ENCODE measurements at regions not wholly inside any gene's neighbourhood (a gene's known extent, or its start where the extent isn't known, plus 50 kb on each side); places are given as distances from the start of the nearest gene placed in this dataset.
"Not testable (repeated sequence)": the region's sequence is repeated elsewhere in the genome, so short reads cannot be mapped to it uniquely, and the experiment has no call there.

DNA sequence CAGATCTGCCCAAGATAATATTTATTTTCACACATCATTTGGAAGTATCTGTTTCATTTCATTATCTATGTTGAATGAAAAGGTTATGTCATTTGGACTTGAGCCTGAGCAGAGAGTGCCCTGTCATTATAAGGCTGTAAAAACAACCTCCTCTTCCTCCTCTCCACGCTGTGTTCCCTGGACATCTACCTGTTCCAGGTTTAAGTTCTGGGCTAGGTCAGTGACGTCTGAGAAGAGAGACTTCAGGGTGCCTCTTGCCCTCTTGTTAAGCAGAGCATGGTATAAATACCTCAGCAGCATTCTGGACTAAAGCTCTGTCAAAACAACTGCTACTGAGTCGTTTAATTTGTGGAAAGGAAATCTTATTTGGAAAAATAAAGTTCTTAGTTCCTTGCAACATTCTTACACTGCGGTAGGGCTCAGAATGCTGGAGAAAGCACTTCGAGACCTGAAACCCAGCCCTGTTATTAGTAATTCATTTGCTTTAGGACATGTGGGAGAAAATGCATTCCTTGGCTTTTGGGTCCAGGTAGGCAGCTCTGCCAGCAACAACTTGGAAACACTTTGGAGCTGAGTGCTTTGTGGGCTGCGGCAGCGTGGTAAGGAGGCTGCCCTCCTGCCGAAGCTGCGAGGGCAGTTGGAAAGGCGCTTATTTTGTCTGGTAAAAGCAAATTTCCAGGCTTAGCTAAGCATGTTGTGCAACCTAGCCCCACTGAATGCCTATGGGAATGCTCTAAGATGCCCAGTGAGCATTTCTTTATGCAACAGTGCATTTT, 91.8 kb upstream of the NEDD4L start:
- no peak for DNase-seq

DNA sequence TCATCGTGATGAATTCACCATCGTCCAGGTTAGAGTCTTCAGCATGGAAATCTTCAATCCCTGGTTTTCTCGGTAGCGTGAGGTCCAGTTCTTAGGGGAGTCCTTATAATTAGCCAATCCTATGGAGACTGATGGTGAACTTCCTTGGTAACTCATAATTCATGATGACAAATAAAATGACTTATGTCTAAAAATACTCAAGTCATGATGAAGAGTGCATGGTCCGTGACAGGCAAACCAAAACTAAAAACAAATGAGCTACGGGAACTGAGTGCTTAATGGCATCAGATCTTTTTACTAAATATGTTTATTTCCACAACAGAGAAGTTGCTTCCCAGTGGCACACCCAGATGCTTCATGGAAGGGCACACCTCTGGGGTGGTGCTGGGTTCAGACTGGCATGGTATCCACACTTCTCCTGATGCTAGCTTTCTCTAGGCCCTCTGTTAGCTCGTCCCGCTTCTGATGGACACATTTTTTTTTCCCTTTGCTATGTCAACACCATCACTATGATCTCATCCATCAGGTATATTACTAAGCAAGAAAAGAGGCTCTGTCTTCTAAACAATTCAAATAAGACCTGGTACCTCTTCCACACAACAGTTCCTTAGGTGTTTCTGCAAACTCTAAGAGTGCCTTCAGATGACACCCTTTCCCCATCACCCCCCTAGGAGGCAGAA, 92.8 kb upstream of the NEDD4L start:
- no peak for DNase-seq

DNA sequence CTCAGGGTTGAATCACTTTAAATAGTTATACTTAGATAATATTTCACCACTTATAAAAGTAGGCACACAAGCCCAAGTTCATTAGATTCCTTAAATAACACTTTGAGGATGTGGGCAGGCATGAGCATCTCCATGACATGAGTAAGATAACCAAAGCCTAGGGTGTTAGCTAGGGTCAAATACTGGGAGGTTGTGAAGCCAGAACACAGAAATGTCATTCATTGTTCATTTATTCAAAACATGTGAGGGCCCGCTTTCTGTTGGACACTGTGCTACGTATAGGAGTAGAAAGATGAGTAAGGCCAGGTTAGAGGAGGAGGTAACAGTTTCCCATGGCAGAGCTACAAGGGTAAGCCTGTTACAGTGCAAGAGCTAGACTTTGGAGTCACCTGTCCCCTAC, 93.5 kb upstream of the NEDD4L start:
- DNase-seq = no peak

DNA sequence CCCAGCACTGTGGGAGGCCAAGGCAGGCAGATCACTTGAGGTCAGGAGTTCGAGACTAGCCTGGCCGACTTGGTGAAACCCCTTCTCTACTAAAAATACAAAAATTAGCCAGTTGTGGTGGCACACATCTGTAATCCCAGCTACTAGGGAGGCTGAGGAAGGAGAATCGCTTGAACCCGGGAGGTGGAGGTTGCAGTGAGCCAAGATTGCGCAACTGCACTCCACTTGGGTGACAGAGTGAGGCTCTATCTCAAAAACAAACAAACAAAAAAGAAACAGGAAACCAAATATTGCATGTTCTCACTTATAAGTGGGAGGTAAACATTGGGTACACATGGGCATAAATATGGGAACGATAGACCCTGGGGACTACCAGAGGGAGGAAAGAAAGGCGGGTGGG, 94.7 kb upstream of the NEDD4L start:
- not testable (repeated sequence) for DNase-seq

DNA sequence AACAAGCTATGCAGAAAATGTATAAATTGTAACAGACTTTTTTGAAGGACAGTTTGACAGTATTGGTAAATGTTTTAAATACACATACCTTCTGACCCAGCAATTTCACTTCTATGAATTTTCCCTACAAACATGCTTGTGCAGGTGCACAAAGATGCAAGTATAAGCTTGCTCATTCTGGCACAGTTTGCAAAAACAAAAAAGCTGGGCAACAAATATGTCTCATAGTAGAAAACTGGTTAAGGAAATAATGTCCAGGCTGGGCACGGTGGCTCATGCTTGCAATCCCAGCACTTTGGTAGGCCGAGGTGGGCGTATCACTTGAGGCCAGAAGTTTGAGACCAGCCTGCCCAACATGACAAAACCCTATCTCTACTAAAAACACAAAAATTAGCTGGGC, 96.9 kb upstream of the NEDD4L start:
- DNase-seq = no peak

DNA sequence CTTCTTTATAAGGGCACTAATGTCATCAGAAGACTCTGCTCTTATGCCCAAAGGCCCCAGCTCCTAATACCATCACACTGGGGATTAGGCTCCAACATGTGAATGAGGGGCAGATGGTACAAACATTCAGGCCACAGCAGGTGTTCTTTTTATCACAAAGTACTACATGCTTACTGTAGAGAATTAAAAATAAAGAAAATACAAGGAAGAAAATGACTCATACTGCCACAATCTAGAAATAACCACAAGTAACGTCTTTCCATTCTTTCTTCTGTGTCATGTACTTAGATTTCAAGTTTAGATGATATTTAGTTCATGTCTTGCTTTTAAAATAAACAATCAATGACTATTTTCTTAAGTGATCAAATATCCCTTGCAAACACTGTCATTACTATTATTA, 100.3 kb upstream of the NEDD4L start:
- peak; percentile 90 for DNase-seq

DNA sequence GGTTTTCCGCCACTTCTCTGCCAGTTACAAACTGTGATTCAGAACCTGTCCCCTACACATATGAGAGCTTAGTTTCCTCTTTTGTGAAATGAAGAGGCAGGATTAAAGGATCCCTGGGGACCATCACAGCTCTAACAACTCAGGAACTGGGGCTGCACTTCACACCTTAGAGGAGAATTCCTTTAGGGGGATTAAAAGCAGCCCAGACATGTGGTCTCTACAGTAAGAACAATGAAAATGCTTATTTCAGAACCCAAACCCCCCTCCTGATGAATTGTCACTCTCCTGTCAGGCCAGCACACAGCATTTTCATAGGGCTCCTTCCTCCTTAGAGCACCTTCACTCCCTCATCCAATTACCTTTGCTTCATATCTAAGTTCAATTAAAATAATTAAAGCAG, 101.5 kb upstream of the NEDD4L start:
- peak; percentile 86 for DNase-seq

DNA sequence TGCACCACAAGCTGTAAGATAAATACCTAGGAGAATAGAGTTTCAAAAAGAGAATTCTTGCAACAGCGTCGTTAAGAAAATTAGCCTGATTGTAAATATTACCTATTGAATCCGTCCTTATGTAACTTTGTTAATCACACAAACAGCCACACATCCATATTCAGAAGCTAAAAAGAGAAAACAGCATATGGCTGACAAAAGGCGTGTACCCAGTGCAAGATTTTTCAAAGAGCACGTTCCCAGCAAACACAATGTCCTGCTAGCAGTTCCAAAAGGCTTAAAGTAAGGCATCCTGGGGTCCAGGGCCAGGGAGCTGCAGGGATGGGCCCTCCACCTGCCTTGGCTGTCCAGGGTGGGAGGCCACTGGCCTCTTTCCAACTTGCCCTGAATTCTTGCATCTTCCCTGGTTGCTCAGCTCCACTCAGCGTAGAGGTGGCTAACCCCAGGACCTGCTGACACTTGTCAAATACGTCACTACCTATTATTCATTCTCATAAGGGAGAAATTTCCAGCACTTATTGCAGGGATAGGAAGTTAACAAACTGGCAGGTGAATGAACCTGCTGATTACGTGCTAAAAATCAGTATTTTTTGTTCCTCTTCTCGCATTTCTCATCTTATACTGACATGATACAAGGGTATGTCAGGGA, 102.1 kb upstream of the NEDD4L start:
- DNase-seq = peak; percentile 17

DNA sequence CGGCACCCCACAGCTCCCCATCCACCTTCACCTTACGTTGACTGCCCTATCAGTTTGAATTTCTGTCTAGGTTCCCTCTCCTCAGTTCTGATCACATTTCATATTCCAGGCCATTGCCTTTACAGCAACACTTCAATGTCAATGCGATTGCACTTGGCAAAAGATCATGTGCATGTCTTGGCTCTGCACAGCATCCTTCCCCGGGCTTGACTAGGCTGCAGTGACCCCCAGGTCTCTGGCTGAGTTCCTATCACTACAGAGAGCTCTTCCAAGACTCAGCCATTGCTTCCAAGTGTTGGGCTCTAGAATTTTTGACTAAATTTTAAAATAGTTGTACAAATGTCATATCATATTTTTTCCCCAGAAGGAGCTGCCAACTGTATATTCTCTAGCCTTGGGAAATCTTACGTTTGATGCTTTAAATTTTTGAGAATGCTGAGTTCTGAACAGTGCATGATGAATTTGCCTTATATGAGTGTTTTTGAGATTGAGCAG, 103.8 kb upstream of the NEDD4L start:
- no peak for DNase-seq

DNA sequence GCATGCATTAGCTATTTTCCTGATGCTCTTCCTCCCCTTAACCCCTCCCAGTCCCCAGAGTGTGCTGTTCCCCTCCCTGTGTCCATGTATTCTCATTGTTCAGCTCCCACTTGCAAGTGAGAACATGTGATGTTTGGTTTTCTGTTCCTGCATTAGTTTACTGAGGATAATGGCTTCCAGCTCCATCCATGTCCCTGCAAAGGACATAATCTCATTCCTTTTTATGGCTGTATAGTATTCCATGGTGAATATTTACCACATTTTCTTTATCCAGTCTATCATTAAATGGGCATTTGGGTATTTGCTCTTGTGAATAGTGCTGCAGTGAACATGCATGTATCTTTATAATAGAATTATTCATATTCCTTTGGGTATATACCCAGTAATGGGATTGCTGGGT, 109.7 kb upstream of the NEDD4L start:
- DNase-seq = not testable (repeated sequence)

DNA sequence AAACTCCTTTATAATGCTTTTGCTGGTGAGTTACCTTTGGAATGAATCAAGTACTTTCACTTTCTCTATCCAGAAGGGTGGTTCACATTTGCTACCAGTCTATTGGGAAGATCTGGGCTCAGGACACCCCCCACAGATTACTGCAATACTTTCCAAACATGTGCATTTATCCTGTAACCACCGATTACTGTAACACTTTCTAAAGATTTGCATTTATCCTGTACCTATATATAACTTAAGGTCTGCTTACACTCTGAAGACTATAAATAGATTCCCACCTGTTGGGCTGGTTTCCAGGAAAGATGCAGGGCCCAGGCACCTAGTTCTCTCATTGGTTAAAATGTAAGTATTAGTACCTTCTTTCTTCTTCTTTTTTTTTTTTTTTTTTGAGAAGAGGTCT, 113.0 kb upstream of the NEDD4L start:
- no peak for DNase-seq

DNA sequence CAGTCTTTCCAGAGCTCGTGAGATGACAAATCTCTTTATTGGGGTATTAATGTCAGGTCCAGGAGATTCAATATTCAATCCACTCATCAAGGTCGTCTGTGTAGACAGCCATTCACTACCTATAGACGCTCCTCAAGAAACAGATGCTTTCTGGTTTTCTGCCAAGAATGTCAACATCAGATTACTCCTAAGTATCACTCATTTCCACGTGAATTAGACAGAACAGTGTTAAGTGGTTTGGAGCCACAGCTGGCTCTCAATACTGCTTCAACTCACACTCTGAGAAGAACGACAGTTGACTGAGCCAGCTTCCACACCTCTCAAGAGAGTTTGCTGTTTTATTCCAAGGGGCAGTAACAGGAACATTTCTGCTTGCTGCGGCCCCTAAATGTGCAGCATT, 113.5 kb upstream of the NEDD4L start:
- peak; percentile 67 for DNase-seq

DNA sequence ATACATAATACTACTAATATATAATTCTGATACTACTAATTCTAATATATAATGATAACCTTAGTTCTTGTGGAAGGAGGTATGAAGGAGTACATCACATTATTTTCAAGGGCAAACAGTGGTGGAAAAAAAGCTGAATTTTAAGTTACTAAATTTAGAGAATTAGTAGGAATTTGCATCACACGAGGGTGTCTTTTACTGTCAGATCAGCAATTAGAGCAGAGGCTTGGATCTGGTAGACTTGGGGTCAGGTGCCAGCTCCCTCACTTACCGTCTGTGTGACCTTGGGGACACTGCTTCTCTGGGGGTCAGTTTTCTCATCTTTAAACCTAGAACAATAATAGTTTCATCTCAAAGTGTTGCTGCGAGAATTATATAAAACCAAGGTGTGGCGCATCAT, 114.1 kb upstream of the NEDD4L start:
- no peak for DNase-seq

DNA sequence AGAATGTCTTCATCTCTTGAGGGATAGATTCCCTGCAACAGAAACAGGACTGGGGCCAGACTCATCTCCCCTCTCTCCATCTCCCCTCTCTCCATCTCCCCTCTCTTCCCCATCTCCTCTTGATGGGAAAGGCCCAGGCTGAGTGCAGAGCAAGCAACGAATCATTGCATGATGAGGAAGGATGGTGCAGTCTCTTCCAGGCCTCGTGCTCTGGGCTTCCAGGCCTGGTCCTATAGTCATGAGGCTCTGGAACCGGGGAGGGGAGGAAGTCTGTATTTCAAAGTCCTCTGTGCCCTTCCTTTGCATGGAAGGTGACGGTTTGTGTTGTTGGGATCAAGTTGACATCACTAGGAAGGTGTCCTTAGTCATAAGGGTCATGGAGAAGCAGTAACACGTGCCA, 115.6 kb upstream of the NEDD4L start:
- DNase-seq = no peak

DNA sequence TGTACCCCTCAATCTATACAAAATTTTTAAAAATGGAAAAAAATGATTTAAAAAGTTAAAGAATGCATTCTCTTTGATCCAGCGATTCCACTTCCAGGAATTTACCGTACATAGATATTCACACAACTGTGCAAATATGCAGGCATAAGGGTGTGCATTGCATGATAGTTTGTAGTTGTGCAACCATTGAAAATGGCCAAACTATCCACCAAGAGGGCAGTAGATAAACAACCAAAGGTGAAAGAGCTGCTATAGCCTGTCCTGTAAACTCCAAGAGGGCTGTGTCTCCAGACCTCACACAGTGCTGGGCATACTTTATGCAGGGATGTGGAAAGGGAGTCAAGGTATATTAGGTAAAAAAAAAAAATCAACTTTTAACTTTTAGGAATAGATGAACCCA, 116.5 kb upstream of the NEDD4L start:
- DNase-seq = no peak

DNA sequence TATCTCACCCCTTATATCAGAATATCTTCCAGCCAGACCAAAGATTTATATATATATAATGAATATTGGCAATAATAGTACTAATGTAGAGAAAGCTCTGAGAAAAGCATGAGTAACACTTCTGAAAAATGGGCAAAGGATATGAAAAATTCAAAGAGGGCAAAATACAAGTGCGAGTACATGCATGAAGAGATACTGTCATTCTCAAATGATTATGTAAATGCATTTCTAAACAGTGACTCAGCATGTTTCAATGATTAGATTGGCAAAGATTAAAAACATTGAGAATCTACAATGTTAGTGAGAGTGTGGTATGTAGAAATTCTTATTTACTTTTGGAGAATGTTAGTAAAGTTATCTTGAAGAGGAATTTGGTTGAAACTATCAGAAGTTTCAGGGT, 118.3 kb upstream of the NEDD4L start:
- DNase-seq = no peak

DNA sequence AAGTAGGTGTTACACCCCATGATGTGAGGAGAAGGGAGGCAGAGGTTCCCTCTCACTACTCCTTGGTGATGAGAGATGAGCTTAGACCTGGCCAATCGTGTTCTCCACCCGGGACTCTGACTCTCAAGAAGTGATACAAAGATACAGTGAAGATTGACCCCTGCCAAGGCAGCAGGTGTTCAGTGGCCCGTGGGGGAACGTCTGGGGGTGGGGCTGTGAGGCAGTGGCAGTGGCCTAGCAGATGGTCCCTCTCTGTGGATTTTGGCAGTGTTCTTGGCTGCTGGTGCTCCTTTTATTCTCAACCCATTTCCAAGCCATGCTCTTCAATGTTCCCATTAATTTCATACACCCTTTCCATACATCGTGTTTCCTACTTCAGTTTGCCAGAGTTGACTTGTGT, 120.4 kb upstream of the NEDD4L start:
- peak; percentile 46 for DNase-seq

DNA sequence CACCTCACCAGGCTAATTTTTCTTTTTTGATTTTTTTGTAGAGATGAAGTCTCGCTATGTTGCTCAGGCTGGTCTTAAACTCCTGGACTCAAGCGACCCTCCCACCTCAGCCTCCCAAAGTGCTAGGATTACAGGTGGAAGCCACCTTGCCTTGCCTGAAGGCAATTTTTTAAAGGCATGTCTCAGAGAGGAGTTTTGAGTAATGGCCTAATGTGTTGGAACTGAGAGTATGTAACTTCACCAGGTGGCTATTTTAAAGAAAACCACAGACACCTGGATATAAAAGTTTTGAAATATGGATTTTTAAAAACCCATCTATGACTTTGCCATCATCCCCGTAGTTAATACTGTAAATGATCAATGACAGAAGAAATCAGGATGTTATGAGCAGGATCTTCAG, 119.8 kb upstream of the ATP8B1 start:
- no peak for DNase-seq

DNA sequence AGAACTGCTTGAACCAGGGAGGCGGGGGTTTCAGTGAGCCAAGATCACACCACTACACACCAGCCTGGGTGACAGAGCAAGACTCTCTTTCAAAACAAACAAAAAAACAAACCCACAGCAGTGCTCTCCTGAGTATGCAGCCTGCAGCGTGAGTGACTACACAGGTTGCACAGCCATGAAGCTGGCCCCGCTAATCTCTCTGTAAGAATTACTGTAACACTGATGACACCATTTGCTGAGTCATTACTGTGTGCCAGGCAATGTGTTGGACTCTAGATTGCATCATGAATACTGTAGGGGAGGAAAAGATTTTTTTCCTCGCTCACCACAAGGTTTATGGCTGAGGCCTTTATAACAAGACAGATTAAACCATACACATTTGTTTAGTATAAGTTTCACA, 118.6 kb upstream of the ATP8B1 start:
- peak; percentile 22 for DNase-seq

DNA sequence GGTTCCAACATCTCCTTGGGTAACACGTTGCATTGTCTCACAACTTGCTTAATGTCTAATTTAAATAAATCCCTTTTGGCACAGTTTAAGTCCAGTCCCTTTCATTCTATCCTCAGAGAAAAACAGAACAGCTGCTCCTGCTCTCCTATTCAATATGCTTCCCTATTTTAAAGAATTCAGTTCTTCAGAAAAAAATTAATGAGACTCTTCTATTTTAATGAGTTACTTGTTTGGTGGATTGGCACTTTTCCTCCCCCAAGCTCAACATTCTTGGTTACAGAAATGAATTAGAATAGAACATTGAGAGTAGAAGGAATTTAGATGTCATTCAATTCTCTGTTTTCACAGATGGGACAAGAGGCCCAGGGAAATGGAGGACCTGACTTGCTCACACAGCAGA, 116.9 kb upstream of the ATP8B1 start:
- no peak for DNase-seq

DNA sequence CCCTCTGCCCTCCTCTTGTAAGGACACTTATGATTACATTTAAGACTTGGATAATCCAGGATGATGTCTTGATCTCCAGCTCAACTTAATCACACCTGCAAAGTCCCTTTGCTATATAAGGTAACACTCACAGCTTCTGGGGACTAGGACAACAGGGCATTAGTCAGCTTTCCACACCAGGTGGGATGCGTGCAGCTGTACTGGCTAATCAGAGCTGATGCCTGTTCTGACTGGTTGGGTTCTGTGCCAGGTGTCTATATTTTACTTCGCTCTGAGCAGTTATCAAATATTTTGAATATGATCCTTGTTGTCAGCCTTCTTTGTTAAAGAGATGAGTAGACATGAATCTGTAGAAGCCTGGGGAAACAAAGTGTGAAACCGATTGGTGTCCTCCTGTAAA, 115.5 kb upstream of the ATP8B1 start:
- DNase-seq = peak; percentile 85

DNA sequence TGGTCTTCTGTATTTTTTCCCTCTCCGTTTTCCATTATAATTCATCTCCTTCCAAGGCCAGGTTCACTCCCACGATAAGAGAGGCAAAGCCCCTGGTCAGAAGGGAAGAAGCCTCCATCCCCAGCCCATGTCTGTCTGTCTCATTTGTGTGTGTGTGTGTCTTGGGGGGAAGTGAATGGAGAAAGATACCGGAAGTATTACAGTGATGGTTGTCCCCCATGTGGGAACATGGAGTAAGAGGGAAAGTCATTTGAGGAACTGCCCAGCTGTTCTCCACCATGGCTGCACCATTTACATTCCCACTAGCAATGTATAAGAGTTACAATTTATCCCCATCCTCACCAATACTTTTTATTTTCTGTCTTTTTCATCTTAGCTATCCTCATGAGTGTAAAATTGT, 113.6 kb upstream of the ATP8B1 start:
- DNase-seq = no peak

DNA sequence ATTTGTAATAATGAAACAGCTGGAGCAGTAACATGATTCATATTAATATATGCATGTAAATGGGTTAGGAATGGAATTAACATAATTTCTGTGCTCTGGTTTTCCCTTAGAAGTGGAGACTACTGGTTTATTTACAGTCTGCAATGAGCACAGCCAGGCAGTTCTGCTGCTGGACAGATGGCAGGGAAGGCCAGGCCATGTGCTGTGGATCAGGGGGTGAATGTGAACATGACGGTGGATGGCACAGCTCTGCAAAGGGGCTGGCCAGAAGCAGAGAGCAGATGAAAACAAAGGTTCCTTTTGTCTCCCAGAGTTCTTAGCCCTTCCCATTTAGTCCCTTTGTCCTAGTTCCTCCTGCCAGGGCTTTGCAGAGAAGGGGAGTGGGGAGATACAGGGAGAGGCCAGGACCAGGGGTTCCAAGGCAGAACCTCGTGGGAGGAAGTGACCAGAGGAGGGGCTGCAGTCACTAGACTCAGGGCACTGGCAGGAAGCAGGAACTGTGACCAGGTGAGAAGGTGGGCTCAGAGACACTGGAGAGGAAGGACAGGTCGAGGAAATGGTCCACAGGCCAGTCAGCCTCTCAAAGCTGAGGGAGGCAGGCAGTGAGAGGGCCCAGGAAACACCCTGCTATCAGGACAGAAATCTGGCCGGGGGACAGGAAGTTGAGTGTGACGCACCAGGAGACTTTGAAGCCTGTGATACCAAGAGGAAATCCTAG, 112.9 kb upstream of the ATP8B1 start:
- DNase-seq = peak; percentile 87
